Psoas muscle (tissue), 7 donors: ENCODE measurements at regions not wholly inside any gene's neighbourhood (a gene's known extent, or its start where the extent isn't known, plus 50 kb on each side); places are given as distances from the start of the nearest gene placed in this dataset.

Source experiments
- ATAC-seq, 4 donors: fragments of 200-7000 bp; cut with Tn5 transposase; one replicate each; pipeline ENCODE4 v1.9.1; 2020; ENCODE audit warnings: moderate library complexity in 3 of 4, mild to moderate bottlenecking in 2 of 4
- DNase-seq, 2 donors: peaks; one replicate each; pipeline ENCODE4 v3.0.0-alpha.2; 2020
- H3K27ac ChIP-seq: fragments of 200-600 bp; one replicate; pipeline ENCODE4 v1.8.0; 2022
- H3K27me3 ChIP-seq, 3 donors: fragments of 200-600 bp in 1 of 3; one replicate each; pipeline versions ENCODE4 v1.6.1 to v1.8.0; 2013 to 2022; ENCODE audit warnings: low read length in 2 of 3, mild to moderate bottlenecking in 2 of 3, moderate library complexity in 1 of 3; ENCODE audit not compliant: insufficient read depth in 3 of 3
- H3K36me3 ChIP-seq, 2 donors: fragments of 200-600 bp in 1 of 2; one replicate each; pipeline versions ENCODE4 v1.6.1 to v1.8.0; 2013 to 2022; ENCODE audit warnings: low read depth in 1 of 2, mild to moderate bottlenecking in 1 of 2, moderate library complexity in 1 of 2; ENCODE audit not compliant: insufficient read depth in 1 of 2
- H3K4me1 ChIP-seq: fragments of 200-600 bp; one replicate; pipeline ENCODE4 v1.8.0; 2022
- H3K4me3 ChIP-seq: fragments of 200-600 bp; one replicate; pipeline ENCODE4 v1.8.0; 2022; ENCODE audit warnings: mild to moderate bottlenecking
- H3K9me3 ChIP-seq: fragments of 200-600 bp; one replicate; pipeline ENCODE4 v1.8.0; 2022
- WGBS, 3 donors: extraction: QIAGEN DNeasy Blood & Tissue Kit; methylation state at CpG; one replicate each; pipeline versions ENCODE4 v1.1.6 to v1.1.7; 2013; 5-methylcytosine and 5-hydroxymethylcytosine counted together
- intact Hi-C, 2 donors: fragments of 100-400 bp; cut with DNase I; formaldehyde crosslinking; loops; one replicate each; pipeline versions ENCODE4 v1.11.0 to v1.14.2; 2022
- TF ChIP-seq, protein P1 (sequence below): fragments of 200-600 bp; IDR thresholded peaks from one replicate; pipeline ENCODE4 v1.8.0; 2022; ENCODE audit warnings: antibody characterized with exemption
- donor health status: healthy with polysubstance abuse.
- donor health status: DM: no; HTN: no; CAD: no; lungs with moderate emphysema.
- donor health status: Bipolar disorder and iron deficiency.
- donor health status: healthy.
- donor health status: DM: yes; HTN: yes; CAD: no.
- donor health status: DM: no; HTN: no; CAD: no.
- donor health status: DM: yes; HTN: yes; CAD: no.

DNA sequence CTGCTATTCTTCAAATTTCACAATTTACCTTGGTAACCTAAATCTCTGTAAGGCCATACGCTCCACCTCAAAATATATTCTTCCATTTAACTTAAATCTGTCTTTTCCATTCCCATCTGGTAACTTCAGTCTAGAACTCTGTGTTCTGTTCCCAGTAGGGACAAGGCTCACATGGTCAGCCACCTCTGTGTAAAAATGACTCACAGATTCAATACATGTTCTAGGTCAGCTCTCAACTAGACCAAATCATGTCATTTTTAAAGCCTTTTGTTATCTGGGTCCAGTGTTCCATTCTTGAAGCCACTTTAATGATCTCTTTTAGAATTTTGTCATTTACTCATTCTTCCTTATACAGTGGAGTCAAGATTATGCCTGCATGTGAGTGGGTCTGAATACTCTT, 315.6 kb upstream of the CITED2 start:
- H3K36me3 ChIP-seq: no peaks in the 10 kb centered on the region
- H3K9me3 ChIP-seq: no peaks in the 10 kb centered on the region
- no peak overlapping the region for H3K4me3 ChIP-seq
- WGBS, 3 donors: 95 to 97% (median 96%) methylated on average over 1 of the region's 1 CpG
- intact Hi-C loops: loop anchor here in 1 of 2 donors (10.0 kb wide), 1 partner anchor 445 kb away; no protein-coding TSS in a partner anchor
- TF ChIP-seq, protein P1, sequence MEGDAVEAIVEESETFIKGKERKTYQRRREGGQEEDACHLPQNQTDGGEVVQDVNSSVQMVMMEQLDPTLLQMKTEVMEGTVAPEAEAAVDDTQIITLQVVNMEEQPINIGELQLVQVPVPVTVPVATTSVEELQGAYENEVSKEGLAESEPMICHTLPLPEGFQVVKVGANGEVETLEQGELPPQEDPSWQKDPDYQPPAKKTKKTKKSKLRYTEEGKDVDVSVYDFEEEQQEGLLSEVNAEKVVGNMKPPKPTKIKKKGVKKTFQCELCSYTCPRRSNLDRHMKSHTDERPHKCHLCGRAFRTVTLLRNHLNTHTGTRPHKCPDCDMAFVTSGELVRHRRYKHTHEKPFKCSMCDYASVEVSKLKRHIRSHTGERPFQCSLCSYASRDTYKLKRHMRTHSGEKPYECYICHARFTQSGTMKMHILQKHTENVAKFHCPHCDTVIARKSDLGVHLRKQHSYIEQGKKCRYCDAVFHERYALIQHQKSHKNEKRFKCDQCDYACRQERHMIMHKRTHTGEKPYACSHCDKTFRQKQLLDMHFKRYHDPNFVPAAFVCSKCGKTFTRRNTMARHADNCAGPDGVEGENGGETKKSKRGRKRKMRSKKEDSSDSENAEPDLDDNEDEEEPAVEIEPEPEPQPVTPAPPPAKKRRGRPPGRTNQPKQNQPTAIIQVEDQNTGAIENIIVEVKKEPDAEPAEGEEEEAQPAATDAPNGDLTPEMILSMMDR: no peak
- H3K27ac ChIP-seq: no peak overlapping the region
- peaks cover 2% of the 10 kb centered on the region for H3K4me1 ChIP-seq
- no peaks in the 10 kb centered on the region for H3K27me3 ChIP-seq
- ATAC-seq (no peak), DNase-seq (no peak)

DNA sequence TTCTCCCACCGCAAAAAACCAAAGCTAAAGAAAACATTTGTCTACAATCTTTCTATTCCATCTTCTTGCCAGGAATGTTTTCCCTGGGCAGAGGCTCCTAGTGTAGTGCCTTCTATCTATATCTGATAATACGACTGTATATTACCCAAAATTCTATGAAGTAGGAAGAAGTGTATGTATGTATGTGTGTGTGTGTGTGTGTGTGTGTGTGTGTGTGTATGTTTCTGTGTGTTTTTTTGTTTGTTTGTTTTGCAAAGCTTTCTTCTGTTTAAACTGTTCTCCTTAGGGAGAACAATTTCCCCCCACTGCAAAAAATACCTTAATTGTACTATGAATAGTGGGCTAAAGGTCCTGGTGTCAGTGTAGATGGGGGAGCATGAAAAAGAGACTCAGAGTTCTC, 312.6 kb upstream of the CITED2 start:
- no peak overlapping the region for H3K4me3 ChIP-seq
- intact Hi-C loops: loop anchor here in 1 of 2 donors (5.0 kb wide), 1 partner anchor 90 kb away; no protein-coding TSS in a partner anchor
- DNase-seq (no peak), ATAC-seq (peak in 1 of 4 donors; percentile 15)
- no peaks in the 10 kb centered on the region for H3K36me3 ChIP-seq
- H3K27me3 ChIP-seq: no peaks in the 10 kb centered on the region
- WGBS, 3 donors: 85 to 87% (median 86%) methylated on average over 2 of the region's 2 CpGs
- peak overlapping the region; percentile 73 for H3K27ac ChIP-seq
- H3K9me3 ChIP-seq: no peaks in the 10 kb centered on the region
- H3K4me1 ChIP-seq: peaks cover 2% of the 10 kb centered on the region
- TF ChIP-seq, protein P1: no peak

DNA sequence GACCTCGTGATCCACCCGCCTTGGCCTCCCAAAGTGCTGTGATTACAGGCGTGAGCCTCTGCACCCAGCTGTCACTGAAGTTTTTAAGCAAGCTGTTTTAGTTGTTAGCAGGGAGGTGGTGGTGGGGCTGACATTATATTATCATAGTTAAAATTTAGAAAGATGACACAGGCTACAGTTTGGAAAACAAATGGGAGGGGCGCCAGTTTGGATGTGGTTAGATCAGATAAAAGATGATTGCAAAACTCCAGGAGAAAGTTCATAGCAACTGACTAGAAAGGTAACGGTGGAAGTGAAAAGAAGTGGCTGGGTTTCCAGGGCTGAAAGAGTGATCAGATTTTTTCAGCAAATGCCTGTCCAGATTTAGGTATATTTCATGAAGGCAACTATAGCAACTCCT, 311.9 kb upstream of the CITED2 start:
- intact Hi-C loops: loop anchor here in 1 of 2 donors (5.0 kb wide), 1 partner anchor 89 kb away; no protein-coding TSS in a partner anchor

DNA sequence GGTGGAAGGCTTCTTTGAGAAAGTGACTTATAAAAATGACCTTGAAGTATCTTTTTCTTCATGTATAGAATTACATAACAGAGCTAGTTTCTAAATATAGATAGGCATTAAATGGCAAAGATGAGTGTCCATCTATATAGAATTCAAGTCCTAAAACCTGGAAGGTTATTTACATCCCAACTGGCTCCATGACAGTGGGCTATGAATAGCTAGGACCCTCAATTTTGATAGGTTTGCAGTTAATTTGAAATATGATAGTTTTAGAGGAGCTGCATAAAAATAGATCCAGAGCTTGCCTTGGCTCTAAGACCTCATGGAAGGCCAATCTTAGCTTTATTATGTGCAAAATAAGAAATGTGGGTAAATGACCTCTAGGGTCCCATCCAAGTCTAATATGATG, 310.6 kb upstream of the CITED2 start:
- intact Hi-C loops: loop anchor here in 1 of 2 donors (5.0 kb wide), 1 partner anchor 88 kb away; no protein-coding TSS in a partner anchor
- TF ChIP-seq, protein P1: no peak
- Histone ChIP-seq H3K27me3 (no peaks in the 10 kb centered on the region), H3K36me3 (no peaks in the 10 kb centered on the region), H3K9me3 (no peaks in the 10 kb centered on the region), H3K4me3 (no peak overlapping the region), H3K27ac (peak overlapping the region; percentile 5), H3K4me1 (peaks cover 2% of the 10 kb centered on the region)
- no peak for ATAC-seq
- DNase-seq: no peak

More for the DNA sequence above, 311.9 kb upstream of the CITED2 start:
- Histone ChIP-seq H3K9me3 (no peaks in the 10 kb centered on the region), H3K27ac (peak overlapping the region; percentile 73), H3K4me3 (no peak overlapping the region), H3K36me3 (no peaks in the 10 kb centered on the region), H3K27me3 (no peaks in the 10 kb centered on the region), H3K4me1 (peaks cover 2% of the 10 kb centered on the region)
- 64 to 78% (median 70%) methylated on average over 5 of the region's 5 CpGs for WGBS, 3 donors
- ATAC-seq (peak; percentile 92 to 97 (median 94)), DNase-seq (peak; percentile 44 to 53)
- TF ChIP-seq, protein P1: no peak

DNA sequence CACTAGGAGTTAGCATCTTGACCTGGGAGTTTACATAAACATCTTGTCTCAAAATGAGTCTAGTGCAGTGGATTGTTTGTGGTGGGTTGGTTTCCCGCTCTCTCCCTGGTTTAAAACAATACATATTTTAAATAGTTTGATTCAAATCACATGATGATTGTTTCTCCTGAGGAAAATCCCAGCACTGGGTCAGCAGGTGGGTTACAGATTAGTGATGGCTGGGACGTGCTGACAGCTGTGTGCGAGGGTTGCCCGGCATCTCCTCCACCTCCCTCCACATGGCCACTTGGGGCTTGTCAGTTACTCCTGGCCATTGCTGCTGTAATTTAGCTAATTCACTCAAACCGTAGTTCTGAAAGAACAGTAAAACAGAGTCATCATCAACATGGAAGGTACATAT, 306.4 kb upstream of the CITED2 start:
- TF ChIP-seq, protein P1: no peak
- ATAC-seq (peak in 1 of 4 donors; percentile 40), DNase-seq (no peak)
- H3K4me3 ChIP-seq: no peak overlapping the region
- WGBS, 3 donors: 28 to 57% (median 42%) methylated on average over 5 of the region's 5 CpGs
- no peaks in the 10 kb centered on the region for H3K9me3 ChIP-seq
- no peaks in the 10 kb centered on the region for H3K27me3 ChIP-seq
- no peaks in the 10 kb centered on the region for H3K36me3 ChIP-seq
- H3K4me1 ChIP-seq: no peaks in the 10 kb centered on the region
- intact Hi-C loops: no loop called here
- no peak overlapping the region for H3K27ac ChIP-seq
